ENCODE measurements at regions not wholly inside any gene's neighbourhood (a gene's known extent, or its start where the extent isn't known, plus 50 kb on each side); places are given as distances from the start of the nearest gene placed in this dataset.

DNA sequence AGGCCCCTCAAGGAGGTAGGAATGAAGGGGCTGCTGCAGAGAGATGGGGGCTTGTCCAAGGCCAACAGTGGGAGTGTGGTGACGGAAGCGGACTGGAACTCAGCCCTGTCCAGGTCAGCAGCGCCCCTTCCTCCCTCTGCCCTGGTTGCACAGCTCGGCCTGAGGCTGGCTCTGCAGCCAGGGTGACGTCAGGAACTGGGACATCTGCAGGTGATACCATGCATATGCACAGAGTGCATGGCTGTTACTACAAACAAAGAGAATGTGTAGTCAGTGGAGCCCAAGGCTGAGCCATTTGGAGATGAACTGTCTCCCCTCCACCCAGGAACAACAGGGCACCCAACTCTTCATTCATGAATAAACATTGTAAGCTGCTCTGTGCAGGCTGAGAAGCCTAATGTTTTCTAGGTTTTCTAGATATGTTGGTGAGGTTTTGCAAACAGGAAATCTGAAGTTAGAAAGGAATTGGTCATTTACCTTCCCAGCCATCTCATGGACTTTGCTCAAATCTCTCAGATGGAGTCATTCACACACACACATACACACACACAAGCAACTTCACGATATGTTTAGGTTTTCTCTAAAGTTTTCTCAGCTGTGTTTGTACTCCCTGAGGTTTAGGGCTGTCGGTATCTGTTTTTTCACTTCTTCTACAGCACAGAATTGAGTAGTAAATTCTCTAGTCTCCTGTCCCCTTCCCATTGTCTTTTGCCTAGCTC lies 117.2 kb downstream of the TLE3 start:
- Mint-ChIP-seq H3K9me3 (ENCODE audit: unreplicated experiment) (peaks cover 7% of the 10 kb centered on the region), H3K4me3 (ENCODE audit: unreplicated experiment) (peak overlapping the region; percentile 13), H3K27me3 (ENCODE audit: unreplicated experiment) (peaks cover 4% of the 10 kb centered on the region), H3K36me3 (ENCODE audit: unreplicated experiment) (no peaks in the 10 kb centered on the region), H3K4me1 (ENCODE audit: low read depth, unreplicated experiment) (peaks cover 11% of the 10 kb centered on the region), H3K27ac (ENCODE audit: unreplicated experiment) (no peak overlapping the region)
- TF ChIP-seq, protein P1, sequence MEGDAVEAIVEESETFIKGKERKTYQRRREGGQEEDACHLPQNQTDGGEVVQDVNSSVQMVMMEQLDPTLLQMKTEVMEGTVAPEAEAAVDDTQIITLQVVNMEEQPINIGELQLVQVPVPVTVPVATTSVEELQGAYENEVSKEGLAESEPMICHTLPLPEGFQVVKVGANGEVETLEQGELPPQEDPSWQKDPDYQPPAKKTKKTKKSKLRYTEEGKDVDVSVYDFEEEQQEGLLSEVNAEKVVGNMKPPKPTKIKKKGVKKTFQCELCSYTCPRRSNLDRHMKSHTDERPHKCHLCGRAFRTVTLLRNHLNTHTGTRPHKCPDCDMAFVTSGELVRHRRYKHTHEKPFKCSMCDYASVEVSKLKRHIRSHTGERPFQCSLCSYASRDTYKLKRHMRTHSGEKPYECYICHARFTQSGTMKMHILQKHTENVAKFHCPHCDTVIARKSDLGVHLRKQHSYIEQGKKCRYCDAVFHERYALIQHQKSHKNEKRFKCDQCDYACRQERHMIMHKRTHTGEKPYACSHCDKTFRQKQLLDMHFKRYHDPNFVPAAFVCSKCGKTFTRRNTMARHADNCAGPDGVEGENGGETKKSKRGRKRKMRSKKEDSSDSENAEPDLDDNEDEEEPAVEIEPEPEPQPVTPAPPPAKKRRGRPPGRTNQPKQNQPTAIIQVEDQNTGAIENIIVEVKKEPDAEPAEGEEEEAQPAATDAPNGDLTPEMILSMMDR (IDR thresholded peaks at IDR 0.05; ENCODE audit: partially characterized antibody, unreplicated experiment): no peak
- no peak for DNase-seq

DNA sequence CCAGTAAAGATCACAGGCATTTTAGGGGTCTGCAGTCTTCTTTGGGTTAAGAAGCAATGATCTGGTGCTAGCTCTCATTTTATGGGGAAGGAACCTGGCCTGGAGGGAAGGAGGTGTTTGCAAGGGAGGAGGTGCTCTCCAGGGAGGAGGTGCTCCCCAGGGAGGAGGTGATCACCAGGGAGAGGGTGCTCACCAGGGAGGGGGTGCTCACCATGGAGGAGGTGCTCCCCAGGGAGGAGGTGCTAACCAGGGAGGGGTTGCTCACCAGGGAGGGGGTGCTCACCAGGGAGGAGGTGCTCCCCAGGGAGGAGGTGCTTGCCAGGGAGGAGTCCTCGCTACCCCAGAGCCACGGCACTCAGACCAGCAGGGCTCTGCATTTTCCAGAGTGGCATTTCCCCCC lies 115.7 kb downstream of the TLE3 start:
- Mint-ChIP-seq H3K36me3 (ENCODE audit: unreplicated experiment) (no peaks in the 10 kb centered on the region), H3K27ac (ENCODE audit: unreplicated experiment) (no peak overlapping the region), H3K27me3 (ENCODE audit: unreplicated experiment) (peaks cover 4% of the 10 kb centered on the region), H3K9me3 (ENCODE audit: unreplicated experiment) (peaks cover 7% of the 10 kb centered on the region), H3K4me1 (ENCODE audit: low read depth, unreplicated experiment) (peaks cover 13% of the 10 kb centered on the region), H3K4me3 (ENCODE audit: unreplicated experiment) (no peak overlapping the region)
- TF ChIP-seq, protein P1 (IDR thresholded peaks at IDR 0.05; ENCODE audit: partially characterized antibody, unreplicated experiment): no peak
- no peak for DNase-seq

DNA sequence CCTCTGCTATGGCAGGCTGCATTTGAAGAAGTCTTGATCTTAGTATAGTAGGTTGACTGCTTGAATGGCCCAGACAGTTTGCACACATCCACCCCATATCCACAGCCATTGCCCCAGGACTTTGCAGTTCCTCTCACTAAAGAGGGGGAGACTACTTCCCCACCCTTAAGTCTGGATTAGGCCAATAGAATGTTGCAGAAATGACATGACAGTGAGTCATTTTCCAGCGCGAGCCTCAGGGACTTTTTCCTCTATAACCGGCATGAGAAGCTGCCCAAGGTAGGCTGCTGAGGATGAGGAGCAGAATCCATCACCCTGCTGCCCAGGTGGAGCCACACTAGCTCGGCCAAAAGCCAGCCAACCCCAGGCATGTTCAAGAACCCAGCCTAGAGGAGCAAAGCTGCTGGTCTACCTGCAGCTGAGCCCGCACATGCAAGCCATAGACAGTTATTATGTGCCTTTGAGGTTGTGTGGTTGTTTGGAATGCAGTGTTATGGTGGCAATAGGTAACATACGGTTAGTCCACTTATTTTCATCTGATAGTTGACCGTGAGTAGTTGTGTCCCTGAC lies 113.9 kb downstream of the TLE3 start:
- H3K27me3 Mint-ChIP-seq (ENCODE audit: unreplicated experiment): peaks cover 9% of the 10 kb centered on the region
- H3K36me3 Mint-ChIP-seq (ENCODE audit: unreplicated experiment): no peaks in the 10 kb centered on the region
- no peak for DNase-seq
- H3K4me3 Mint-ChIP-seq (ENCODE audit: unreplicated experiment): no peak overlapping the region
- H3K9me3 Mint-ChIP-seq (ENCODE audit: unreplicated experiment): peaks cover 7% of the 10 kb centered on the region
- H3K27ac Mint-ChIP-seq (ENCODE audit: unreplicated experiment): no peak overlapping the region
- H3K4me1 Mint-ChIP-seq (ENCODE audit: low read depth, unreplicated experiment): peaks cover 13% of the 10 kb centered on the region
- TF ChIP-seq, protein P1 (IDR thresholded peaks at IDR 0.05; ENCODE audit: partially characterized antibody, unreplicated experiment): no peak

DNA sequence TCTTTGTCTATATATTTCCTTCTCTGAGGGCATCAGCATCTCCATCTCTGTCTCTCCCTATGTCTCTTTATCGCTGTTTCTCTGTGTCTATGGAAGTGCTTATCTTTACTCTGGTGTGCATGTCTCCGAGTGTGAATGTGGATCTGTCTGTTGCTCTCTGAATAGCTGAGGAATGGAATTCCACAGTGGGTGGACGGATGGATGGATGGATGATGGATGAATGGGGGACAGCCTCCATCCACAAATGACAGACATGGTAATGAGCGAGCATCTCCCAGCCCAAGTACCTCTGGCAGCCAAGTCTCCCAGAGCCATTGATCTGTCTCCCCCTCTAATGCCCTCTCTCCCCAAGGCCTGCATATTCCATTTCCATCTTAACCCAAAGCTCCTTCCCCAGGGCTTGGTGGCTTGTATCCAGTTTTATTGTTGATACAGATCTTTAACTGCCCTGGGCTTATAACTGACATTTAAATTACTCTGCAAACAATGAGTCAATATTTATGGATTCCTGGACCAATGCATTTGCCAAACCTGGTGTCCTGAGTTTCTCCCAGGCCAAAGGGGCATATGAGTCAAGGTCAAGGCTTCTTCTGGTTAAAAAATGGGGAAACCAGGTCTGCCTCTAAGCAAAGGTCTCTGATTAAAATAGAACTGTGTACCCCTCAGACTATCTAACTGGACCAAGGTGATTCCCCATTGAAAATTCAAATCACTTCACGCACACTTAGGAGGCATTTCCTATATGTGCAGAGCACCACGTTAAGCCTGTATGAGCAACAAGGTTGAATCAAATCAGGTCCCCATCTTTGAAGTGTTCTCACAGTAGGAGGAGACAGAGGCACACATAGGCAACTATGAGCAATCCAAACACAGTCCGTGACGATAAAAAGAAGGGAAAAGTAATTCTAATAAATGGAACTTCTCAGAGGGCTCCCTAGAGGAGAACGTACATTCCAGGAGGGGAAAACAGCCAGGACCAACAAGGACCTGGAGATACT lies 109.9 kb downstream of the TLE3 start:
- H3K36me3 Mint-ChIP-seq (ENCODE audit: unreplicated experiment): no peaks in the 10 kb centered on the region
- H3K27ac Mint-ChIP-seq (ENCODE audit: unreplicated experiment): no peak overlapping the region
- peaks cover 7% of the 10 kb centered on the region for H3K27me3 Mint-ChIP-seq (ENCODE audit: unreplicated experiment)
- no peak overlapping the region for H3K4me3 Mint-ChIP-seq (ENCODE audit: unreplicated experiment)
- TF ChIP-seq, protein P1 (IDR thresholded peaks at IDR 0.05; ENCODE audit: partially characterized antibody, unreplicated experiment): no peak
- H3K4me1 Mint-ChIP-seq (ENCODE audit: low read depth, unreplicated experiment): peaks cover 10% of the 10 kb centered on the region
- H3K9me3 Mint-ChIP-seq (ENCODE audit: unreplicated experiment): peaks cover 4% of the 10 kb centered on the region
- no peak for DNase-seq

Data from glutamatergic neuron (in vitro differentiated cells).